Body of pancreas (tissue), 4 donors: ENCODE measurements at regions not wholly inside any gene's neighbourhood (a gene's known extent, or its start where the extent isn't known, plus 50 kb on each side); places are given as distances from the start of the nearest gene placed in this dataset.

Experiments used
- POLR2A ChIP-seq, 3 donors: fragments of 450-650 bp; IDR thresholded peaks; one replicate each; pipeline ENCODE4 v1.6.1; 2016; ENCODE audit warnings: antibody characterized with exemption in 3 of 3, mild to moderate bottlenecking in 2 of 3
- TF ChIP-seq, protein P1 (sequence below), 7 experiments: fragments of 450-650 bp in 4 of 7; fragments of 200-600 bp in 3 of 7; sonication (generic) in 3 of 7; IDR thresholded peaks; one replicate each; pipeline ENCODE4 v1.5.1; 2016 to 2019; ENCODE audit warnings: antibody characterized with exemption in 7 of 7

DNA sequence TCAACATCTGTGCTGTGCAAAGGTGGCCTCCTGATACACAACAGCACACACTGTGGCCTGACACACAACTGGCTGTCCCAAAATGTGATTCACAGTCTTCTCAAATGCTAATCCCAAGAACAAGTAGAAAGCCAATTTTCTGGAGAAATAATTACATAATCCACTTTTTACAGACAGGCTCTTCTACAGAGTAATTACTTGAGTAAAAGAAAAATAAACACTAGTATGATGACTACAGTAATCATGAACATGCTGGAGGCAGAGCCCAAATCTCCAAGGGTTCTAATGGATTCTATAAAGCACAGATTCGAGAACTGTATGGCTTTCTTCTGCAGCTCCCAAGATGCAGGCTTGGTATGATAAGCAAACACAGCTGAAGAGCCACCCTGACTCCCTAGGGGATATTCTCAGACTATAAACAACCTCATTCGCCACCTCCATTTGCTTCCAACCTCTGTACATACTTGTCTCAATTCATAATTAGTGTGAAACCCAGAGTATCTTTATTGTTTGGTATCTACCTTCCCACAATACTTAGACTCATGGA lies 81.9 kb downstream of the SIPA1L2 start:
- TF ChIP-seq, protein P1, sequence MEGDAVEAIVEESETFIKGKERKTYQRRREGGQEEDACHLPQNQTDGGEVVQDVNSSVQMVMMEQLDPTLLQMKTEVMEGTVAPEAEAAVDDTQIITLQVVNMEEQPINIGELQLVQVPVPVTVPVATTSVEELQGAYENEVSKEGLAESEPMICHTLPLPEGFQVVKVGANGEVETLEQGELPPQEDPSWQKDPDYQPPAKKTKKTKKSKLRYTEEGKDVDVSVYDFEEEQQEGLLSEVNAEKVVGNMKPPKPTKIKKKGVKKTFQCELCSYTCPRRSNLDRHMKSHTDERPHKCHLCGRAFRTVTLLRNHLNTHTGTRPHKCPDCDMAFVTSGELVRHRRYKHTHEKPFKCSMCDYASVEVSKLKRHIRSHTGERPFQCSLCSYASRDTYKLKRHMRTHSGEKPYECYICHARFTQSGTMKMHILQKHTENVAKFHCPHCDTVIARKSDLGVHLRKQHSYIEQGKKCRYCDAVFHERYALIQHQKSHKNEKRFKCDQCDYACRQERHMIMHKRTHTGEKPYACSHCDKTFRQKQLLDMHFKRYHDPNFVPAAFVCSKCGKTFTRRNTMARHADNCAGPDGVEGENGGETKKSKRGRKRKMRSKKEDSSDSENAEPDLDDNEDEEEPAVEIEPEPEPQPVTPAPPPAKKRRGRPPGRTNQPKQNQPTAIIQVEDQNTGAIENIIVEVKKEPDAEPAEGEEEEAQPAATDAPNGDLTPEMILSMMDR (IDR thresholded peaks at IDR 0.05) = no peak
- no peak for TF ChIP-seq POLR2A (IDR thresholded peaks at IDR 0.05)
